HG02759 (cell line): ENCODE measurements at regions not wholly inside any gene's neighbourhood (a gene's known extent, or its start where the extent isn't known, plus 50 kb on each side); places are given as distances from the start of the nearest gene placed in this dataset.

Experiments
- ATAC-seq: cut with Tn5 transposase; IDR thresholded peaks from one replicate; pipeline ENCODE4 v1.9.1; 2021; ENCODE audit warnings: mild to moderate bottlenecking, moderate library complexity; ENCODE audit not compliant: unreplicated experiment

GRCh38 chr2:157052685-157053224, 204.8 kb upstream of the GALNT5 start:
- ATAC-seq = no peak

- no peak for ATAC-seq
These were observed 203.6 kb upstream of the GALNT5 start for GRCh38 chr2:157053876-157054275.

GRCh38 chr2:157055660-157056199, 201.8 kb upstream of the GALNT5 start:
- no peak for ATAC-seq

GRCh38 chr2:157056200-157056676, 201.3 kb upstream of the GALNT5 start:
- no peak for ATAC-seq

GRCh38 chr2:157058161-157058560, 199.3 kb upstream of the GALNT5 start:
- no peak for ATAC-seq

GRCh38 chr2:157059036-157059435, 198.5 kb upstream of the GALNT5 start:
- ATAC-seq = no peak

- peak; percentile 96 for ATAC-seq
These were observed 195.7 kb upstream of the GALNT5 start for GRCh38 chr2:157061799-157062198.

- ATAC-seq = no peak
These were observed 189.9 kb upstream of the GALNT5 start for GRCh38 chr2:157067562-157067961.

- no peak for ATAC-seq
These were observed 189.3 kb upstream of the GALNT5 start for GRCh38 chr2:157068237-157068636.

- ATAC-seq = no peak
These were observed 181.6 kb upstream of the GALNT5 start for GRCh38 chr2:157075924-157076323.

GRCh38 chr2:157076526-157077161, 180.9 kb upstream of the GALNT5 start:
- peak; percentile 50 for ATAC-seq

GRCh38 chr2:157077753-157078350, 179.7 kb upstream of the GALNT5 start:
- ATAC-seq = no peak

- ATAC-seq = no peak
These were observed 174.6 kb upstream of the GALNT5 start for GRCh38 chr2:157082950-157083349.

- no peak for ATAC-seq
These were observed 172.0 kb upstream of the GALNT5 start for GRCh38 chr2:157085522-157085921.

GRCh38 chr2:157087373-157088002, 170.0 kb upstream of the GALNT5 start:
- ATAC-seq = no peak

GRCh38 chr2:157093666-157094065, 163.8 kb upstream of the GALNT5 start:
- ATAC-seq = no peak

GRCh38 chr2:157105372-157105771, 152.1 kb upstream of the GALNT5 start:
- no peak for ATAC-seq

- no peak for ATAC-seq
These were observed 150.6 kb upstream of the GALNT5 start for GRCh38 chr2:157106950-157107349.

GRCh38 chr2:157107460-157107859, 150.0 kb upstream of the GALNT5 start:
- ATAC-seq = peak; percentile 38

GRCh38 chr2:157107877-157108276, 149.6 kb upstream of the GALNT5 start:
- peak; percentile 43 for ATAC-seq

GRCh38 chr2:157122776-157123175, 134.7 kb upstream of the GALNT5 start:
- no peak for ATAC-seq

- no peak for ATAC-seq
These were observed 132.8 kb upstream of the GALNT5 start for GRCh38 chr2:157124731-157125130.
